HepG2 (cell line): ENCODE measurements at regions not wholly inside any gene's neighbourhood (a gene's known extent, or its start where the extent isn't known, plus 50 kb on each side); places are given as distances from the start of the nearest gene placed in this dataset.

Experiments used
- ATAC-seq: fragments of 200-7000 bp; cut with Tn5 transposase; 3 replicates; pipeline ENCODE4 v1.9.1; 2020; ENCODE audit warnings: mild to moderate bottlenecking, moderate library complexity
- BruUV-seq: library from RNA; stranded (reverse); fragments of 400-500 nt; replicated peaks from 2 replicates; lab custom pipeline; 2021; lab: Mats Ljungman, UMichigan
- CTCF ChIA-PET: fragments of 300-600 bp; formaldehyde crosslinking; extraction: SDS; loops from one replicate; lab custom pipeline; 2021; ENCODE audit warnings: low total read pairs, inconsistent platforms, low intra/inter-chr PET ratio; lab: Yijun Ruan, JAX
- POLR2A ChIA-PET: fragments of 350-600 bp; sonication (Branson Sonifier 250); formaldehyde crosslinking; loops from one replicate; lab custom pipeline; 2020; ENCODE audit warnings: antibody characterized with exemption, inconsistent platforms; lab: Yijun Ruan, JAX
- DNase-seq: peaks from one replicate; pipeline ENCODE4 v3.0.0-alpha.2; 2015; ENCODE audit warnings: low spot score
- FAIRE-seq: peaks from 3 replicates; lab custom pipeline; 2011; peaks lifted over from hg19 to GRCh38; lab: Jason Lieb, UNC
- H2AFZ ChIP-seq: one replicate; pipeline ENCODE4 v1.6.1; 2011; ENCODE audit warnings: low read length, inconsistent platforms
- H3K27ac ChIP-seq: fragments of 300-600 bp; 3 replicates; pipeline ENCODE4 v1.8.0; 2011; ENCODE audit warnings: mixed run types, mild to moderate bottlenecking, mixed read lengths, low read length, inconsistent platforms; ENCODE audit not compliant: insufficient read depth; ENCODE audit errors: extremely low read length
- H3K27me3 ChIP-seq, 2 experiments: fragments of 200-600 bp in 1 of 2; 2 replicates in 1 of 2; 3 replicates in 1 of 2; pipeline versions ENCODE4 v1.6.0 to v1.8.0; 2011; ENCODE audit warnings: low read length in 2 of 2, mild to moderate bottlenecking in 2 of 2, moderate library complexity in 2 of 2, inconsistent platforms in 1 of 2; ENCODE audit not compliant: insufficient read depth in 2 of 2, control insufficient read depth in 1 of 2
- H3K36me3 ChIP-seq, 2 experiments: fragments of 200-600 bp in 1 of 2; replicated peaks in 1 of 2; 2 replicates in 1 of 2; 3 replicates in 1 of 2; pipeline versions ENCODE4 v1.5.1 to v1.8.0; 2011; ENCODE audit warnings: low read length in 2 of 2, inconsistent platforms in 1 of 2; ENCODE audit not compliant: insufficient read depth in 2 of 2, control insufficient read depth in 1 of 2
- H3K4me1 ChIP-seq: 2 replicates; pipeline ENCODE4 v1.5.1; 2012; ENCODE audit warnings: low read length, inconsistent platforms; ENCODE audit not compliant: insufficient read depth
- H3K4me2 ChIP-seq: 2 replicates; pipeline ENCODE4 v1.6.0; 2011; ENCODE audit warnings: low read depth, low read length, inconsistent platforms
- H3K4me3 ChIP-seq, 3 experiments: fragments of 200-600 bp in 1 of 3; sonication (generic), shearing (Covaris generic) in 1 of 3; replicated peaks in 1 of 3; 2 replicates each; pipeline ENCODE4 v1.5.1; 2011 to 2016; ENCODE audit warnings: low read length in 3 of 3, inconsistent platforms in 2 of 3, low read depth in 2 of 3, mild to moderate bottlenecking in 2 of 3, control low read depth in 1 of 3, mixed read lengths in 1 of 3; ENCODE audit not compliant: insufficient read depth in 1 of 3
- H3K79me2 ChIP-seq: one replicate; pipeline ENCODE4 v1.6.1; 2011; ENCODE audit warnings: low read length, inconsistent platforms; ENCODE audit not compliant: insufficient read depth
- H3K9ac ChIP-seq: 2 replicates; pipeline ENCODE4 v1.6.0; 2011; ENCODE audit warnings: mild to moderate bottlenecking, low read depth, low read length, inconsistent platforms; ENCODE audit not compliant: insufficient read depth
- H3K9me3 ChIP-seq: 2 replicates; pipeline ENCODE4 v1.5.1; 2012; ENCODE audit warnings: mild to moderate bottlenecking, low read length
- H4K20me1 ChIP-seq: 2 replicates; pipeline ENCODE4 v1.6.0; 2011; ENCODE audit warnings: inconsistent platforms, mild to moderate bottlenecking, low read length, moderate library complexity; ENCODE audit not compliant: insufficient read depth
- KLF16 ChIP-seq, 2 experiments: sonication (generic) in 1 of 2; formaldehyde crosslinking in 1 of 2; IDR thresholded peaks; 2 replicates each; pipeline versions ENCODE4 v1.6.1 to v1.8.0; 2016 to 2023; ENCODE audit warnings: missing genetic modification reagents in 2 of 2, missing compliant biosample characterization in 1 of 2
- NAIF1 ChIP-seq: sonication (generic); formaldehyde crosslinking; IDR thresholded peaks from 2 replicates; pipeline ENCODE4 v1.5.0; 2020; ENCODE audit warnings: mild to moderate bottlenecking, missing genetic modification reagents, borderline replicate concordance
- SNAI1 ChIP-seq: sonication (generic); formaldehyde crosslinking; IDR thresholded peaks from 2 replicates; pipeline ENCODE4 v1.5.0; 2020; ENCODE audit warnings: mild to moderate bottlenecking, missing genetic modification reagents, borderline replicate concordance
- SP4 ChIP-seq: sonication (generic); formaldehyde crosslinking; IDR thresholded peaks from 2 replicates; pipeline ENCODE4 v1.8.1; 2023; ENCODE audit warnings: mild to moderate bottlenecking, missing genetic modification reagents
- ZBTB38 ChIP-seq: sonication (generic); formaldehyde crosslinking; IDR thresholded peaks from 2 replicates; pipeline ENCODE4 v1.5.1; 2020; ENCODE audit warnings: mild to moderate bottlenecking, missing genetic modification reagents
- ZNF557 ChIP-seq: sonication (generic); formaldehyde crosslinking; IDR thresholded peaks from 2 replicates; pipeline ENCODE4 v1.4.0; 2020; ENCODE audit warnings: missing genetic modification reagents
- ZNF781 ChIP-seq: sonication (generic); formaldehyde crosslinking; IDR thresholded peaks from 2 replicates; pipeline ENCODE4 v1.5.1; 2020; ENCODE audit warnings: borderline replicate concordance, mild to moderate bottlenecking, missing genetic modification reagents; ENCODE audit errors: not compliant biosample characterization
- WGBS: methylation state at CpG from one replicate; pipeline ENCODE4 v1.1.6; 2017; ENCODE audit warnings: low lambda C conversion rate; 5-methylcytosine and 5-hydroxymethylcytosine counted together
- in situ Hi-C: cut with HindIII; loops from 2 replicates; pipeline ENCODE4 v1.10.0; 2017; ENCODE audit warnings: low pct_unique_long_range_greater_than_20kb; ENCODE audit not compliant: extremely low pct_ligation_motif_present
- intact Hi-C: fragments of 100-400 bp; cut with micrococcal nuclease; formaldehyde crosslinking; loops from one replicate; pipeline ENCODE4 v1.10.0; 2022; ENCODE audit not compliant: unreplicated experiment
- TF ChIP-seq, protein P1 (sequence below): sonication (generic); formaldehyde crosslinking; IDR thresholded peaks from 2 replicates; pipeline ENCODE4 v1.4.0; 2020; ENCODE audit warnings: missing genetic modification reagents
- TF ChIP-seq, protein P2 (sequence below): sonication (generic); formaldehyde crosslinking; IDR thresholded peaks from 2 replicates; pipeline ENCODE4 v1.8.0; 2022; ENCODE audit warnings: missing genetic modification reagents, mild to moderate bottlenecking, moderate library complexity, borderline replicate concordance
- TF ChIP-seq, protein P3 (sequence below): IDR thresholded peaks from 2 replicates; pipeline ENCODE4 v1.6.1; 2012; ENCODE audit warnings: low read depth, low read length, improper control_type of control experiment

DNA sequence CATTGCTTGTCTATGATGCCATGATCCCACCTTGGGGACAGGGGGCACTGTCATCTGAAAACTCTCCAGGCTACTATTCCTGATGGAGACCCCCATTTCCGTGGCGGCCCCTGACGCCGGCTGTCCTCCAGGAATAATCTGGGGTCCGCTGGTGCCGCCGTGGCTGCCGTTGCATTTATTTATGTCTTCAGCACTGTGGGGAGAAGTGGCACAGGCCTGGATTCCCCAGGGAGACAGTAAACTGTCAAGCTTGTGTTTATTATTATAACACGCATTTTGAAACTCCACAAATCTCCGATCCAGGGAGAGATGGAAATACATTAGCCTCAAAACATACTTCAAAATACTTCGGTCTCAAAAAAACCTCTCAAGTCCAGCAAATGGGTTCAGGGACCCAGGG, 126.9 kb upstream of the C1orf174 start:
- ChIA-PET POLR2A (no interaction called here), CTCF (no interaction called here)
- TF ChIP-seq ZNF781 (CRISPR knock-in tag) = no peak
- intact Hi-C loops (no loop called here), in situ Hi-C loops (no loop called here)
- Histone ChIP-seq H3K27ac (no peak overlapping the region), H3K4me1 (no peaks in the 10 kb centered on the region), H4K20me1 (no peaks in the 10 kb centered on the region), H3K9ac (no peak overlapping the region), H3K79me2 (no peaks in the 10 kb centered on the region), H3K4me2 (no peak overlapping the region), H3K4me3 (no peak overlapping the region), H3K36me3 (no peaks in the 10 kb centered on the region), H3K27me3 (peaks cover 0 to 24% of the 10 kb centered on the region in 2 experiments; a peak in 3 of 5 replicates), H2AFZ (no peak overlapping the region), H3K9me3 (no peaks in the 10 kb centered on the region)
- no TSS peak for BruUV-seq
- no peak for FAIRE-seq
- WGBS = 45% methylated on average over 7 of the region's 11 CpGs
- ATAC-seq = no peak
- DNase-seq = no peak

DNA sequence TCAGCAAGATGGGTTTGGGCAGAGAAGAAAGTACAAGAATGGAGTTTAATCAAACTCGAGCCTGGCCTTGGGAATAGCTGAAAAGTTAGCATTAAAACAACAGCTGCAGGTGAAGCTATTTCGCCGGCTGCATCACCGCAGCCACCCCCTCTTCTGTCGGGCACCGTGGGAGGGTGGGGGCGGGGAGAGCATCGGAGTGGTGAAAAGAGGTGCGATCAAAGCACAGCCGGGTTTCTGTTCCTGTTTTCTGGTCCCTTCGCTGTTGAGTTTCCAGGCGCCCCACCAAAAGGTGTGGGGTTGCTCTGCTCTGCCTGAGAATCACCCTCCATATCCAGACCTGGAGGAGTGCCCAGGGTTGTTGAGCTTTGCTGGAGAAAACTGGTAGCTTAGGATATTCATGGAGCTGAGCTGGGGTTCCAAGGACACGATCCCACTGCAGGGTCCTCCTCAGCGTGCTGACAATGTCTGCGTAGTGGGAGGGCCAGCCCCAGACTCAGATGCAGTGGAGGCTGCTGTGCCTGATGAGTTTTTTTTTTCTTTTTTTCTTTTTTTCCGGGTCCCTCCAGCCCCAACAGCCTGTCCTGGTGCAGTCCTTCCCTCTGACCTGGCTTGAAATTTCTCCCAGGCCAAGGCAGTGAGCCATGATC, 127.5 kb upstream of the C1orf174 start:
- H3K79me2 ChIP-seq = no peaks in the 10 kb centered on the region
- WGBS = 24% methylated on average over 15 of the region's 16 CpGs
- H3K4me1 ChIP-seq = no peaks in the 10 kb centered on the region
- no peak overlapping the region for H3K9ac ChIP-seq
- FAIRE-seq (no peak), DNase-seq (no peak), ATAC-seq (no peak)
- no peak overlapping the region for H2AFZ ChIP-seq
- peaks cover 0 to 20% of the 10 kb centered on the region in 2 experiments; a peak in 3 of 5 replicates for H3K27me3 ChIP-seq
- intact Hi-C loops (no loop called here), in situ Hi-C loops (no loop called here)
- no peaks in the 10 kb centered on the region for H3K36me3 ChIP-seq
- no peaks in the 10 kb centered on the region for H4K20me1 ChIP-seq
- H3K9me3 ChIP-seq = no peaks in the 10 kb centered on the region
- H3K4me3 ChIP-seq = no peak overlapping the region
- ChIA-PET POLR2A (no interaction called here), CTCF (no interaction called here)
- H3K4me2 ChIP-seq = no peak overlapping the region
- BruUV-seq = no TSS peak
- H3K27ac ChIP-seq = no peak overlapping the region
- TF ChIP-seq ZBTB38 (CRISPR knock-in tag) = no peak
- TF ChIP-seq, protein P1, sequence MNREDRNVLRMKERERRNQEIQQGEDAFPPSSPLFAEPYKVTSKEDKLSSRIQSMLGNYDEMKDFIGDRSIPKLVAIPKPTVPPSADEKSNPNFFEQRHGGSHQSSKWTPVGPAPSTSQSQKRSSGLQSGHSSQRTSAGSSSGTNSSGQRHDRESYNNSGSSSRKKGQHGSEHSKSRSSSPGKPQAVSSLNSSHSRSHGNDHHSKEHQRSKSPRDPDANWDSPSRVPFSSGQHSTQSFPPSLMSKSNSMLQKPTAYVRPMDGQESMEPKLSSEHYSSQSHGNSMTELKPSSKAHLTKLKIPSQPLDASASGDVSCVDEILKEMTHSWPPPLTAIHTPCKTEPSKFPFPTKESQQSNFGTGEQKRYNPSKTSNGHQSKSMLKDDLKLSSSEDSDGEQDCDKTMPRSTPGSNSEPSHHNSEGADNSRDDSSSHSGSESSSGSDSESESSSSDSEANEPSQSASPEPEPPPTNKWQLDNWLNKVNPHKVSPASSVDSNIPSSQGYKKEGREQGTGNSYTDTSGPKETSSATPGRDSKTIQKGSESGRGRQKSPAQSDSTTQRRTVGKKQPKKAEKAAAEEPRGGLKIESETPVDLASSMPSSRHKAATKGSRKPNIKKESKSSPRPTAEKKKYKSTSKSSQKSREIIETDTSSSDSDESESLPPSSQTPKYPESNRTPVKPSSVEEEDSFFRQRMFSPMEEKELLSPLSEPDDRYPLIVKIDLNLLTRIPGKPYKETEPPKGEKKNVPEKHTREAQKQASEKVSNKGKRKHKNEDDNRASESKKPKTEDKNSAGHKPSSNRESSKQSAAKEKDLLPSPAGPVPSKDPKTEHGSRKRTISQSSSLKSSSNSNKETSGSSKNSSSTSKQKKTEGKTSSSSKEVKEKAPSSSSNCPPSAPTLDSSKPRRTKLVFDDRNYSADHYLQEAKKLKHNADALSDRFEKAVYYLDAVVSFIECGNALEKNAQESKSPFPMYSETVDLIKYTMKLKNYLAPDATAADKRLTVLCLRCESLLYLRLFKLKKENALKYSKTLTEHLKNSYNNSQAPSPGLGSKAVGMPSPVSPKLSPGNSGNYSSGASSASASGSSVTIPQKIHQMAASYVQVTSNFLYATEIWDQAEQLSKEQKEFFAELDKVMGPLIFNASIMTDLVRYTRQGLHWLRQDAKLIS (CRISPR knock-in tag) = no peak
- no peak for TF ChIP-seq KLF16 (CRISPR knock-in tag; IDR thresholded peaks at IDR 0.05)
- TF ChIP-seq, protein P2, sequence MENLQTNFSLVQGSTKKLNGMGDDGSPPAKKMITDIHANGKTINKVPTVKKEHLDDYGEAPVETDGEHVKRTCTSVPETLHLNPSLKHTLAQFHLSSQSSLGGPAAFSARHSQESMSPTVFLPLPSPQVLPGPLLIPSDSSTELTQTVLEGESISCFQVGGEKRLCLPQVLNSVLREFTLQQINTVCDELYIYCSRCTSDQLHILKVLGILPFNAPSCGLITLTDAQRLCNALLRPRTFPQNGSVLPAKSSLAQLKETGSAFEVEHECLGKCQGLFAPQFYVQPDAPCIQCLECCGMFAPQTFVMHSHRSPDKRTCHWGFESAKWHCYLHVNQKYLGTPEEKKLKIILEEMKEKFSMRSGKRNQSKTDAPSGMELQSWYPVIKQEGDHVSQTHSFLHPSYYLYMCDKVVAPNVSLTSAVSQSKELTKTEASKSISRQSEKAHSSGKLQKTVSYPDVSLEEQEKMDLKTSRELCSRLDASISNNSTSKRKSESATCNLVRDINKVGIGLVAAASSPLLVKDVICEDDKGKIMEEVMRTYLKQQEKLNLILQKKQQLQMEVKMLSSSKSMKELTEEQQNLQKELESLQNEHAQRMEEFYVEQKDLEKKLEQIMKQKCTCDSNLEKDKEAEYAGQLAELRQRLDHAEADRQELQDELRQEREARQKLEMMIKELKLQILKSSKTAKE (CRISPR knock-in tag) = no peak
- TF ChIP-seq, protein P3, sequence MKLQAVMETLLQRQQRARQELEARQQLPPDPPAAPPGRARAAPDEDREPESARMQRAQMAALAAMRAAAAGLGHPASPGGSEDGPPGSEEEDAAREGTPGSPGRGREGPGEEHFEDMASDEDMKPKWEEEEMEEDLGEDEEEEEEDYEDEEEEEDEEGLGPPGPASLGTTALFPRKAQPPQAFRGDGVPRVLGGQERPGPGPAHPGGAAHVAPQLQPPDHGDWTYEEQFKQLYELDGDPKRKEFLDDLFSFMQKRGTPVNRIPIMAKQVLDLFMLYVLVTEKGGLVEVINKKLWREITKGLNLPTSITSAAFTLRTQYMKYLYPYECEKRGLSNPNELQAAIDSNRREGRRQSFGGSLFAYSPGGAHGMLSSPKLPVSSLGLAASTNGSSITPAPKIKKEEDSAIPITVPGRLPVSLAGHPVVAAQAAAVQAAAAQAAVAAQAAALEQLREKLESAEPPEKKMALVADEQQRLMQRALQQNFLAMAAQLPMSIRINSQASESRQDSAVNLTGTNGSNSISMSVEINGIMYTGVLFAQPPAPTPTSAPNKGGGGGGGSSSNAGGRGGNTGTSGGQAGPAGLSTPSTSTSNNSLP = no peak
- TF ChIP-seq SNAI1 (CRISPR knock-in tag) = no peak
- TF ChIP-seq NAIF1 (CRISPR knock-in tag) = no peak
- TF ChIP-seq ZNF557 (CRISPR knock-in tag) = no peak
- TF ChIP-seq SP4 (CRISPR knock-in tag) = no peak
